Naive thymus-derived CD4-positive, alpha-beta T cell (primary cell): ENCODE measurements at regions not wholly inside any gene's neighbourhood (a gene's known extent, or its start where the extent isn't known, plus 50 kb on each side); places are given as distances from the start of the nearest gene placed in this dataset.

Experiments used
- ATAC-seq: fragments of 150-1000 bp; cut with Tn5 transposase; 2 replicates; pipeline ENCODE4 v1.10.0; 2021; ENCODE audit warnings: mild to moderate bottlenecking, moderate library complexity
- CTCF ChIA-PET: fragments of 350-600 bp; sonication (Branson Sonifier 250); formaldehyde crosslinking; loops from one replicate; lab custom pipeline; 2021; ENCODE audit warnings: antibody characterized with exemption; lab: Charles Lee
- POLR2A ChIA-PET: fragments of 350-600 bp; sonication (Branson Sonifier 250); formaldehyde crosslinking; loops from one replicate; lab custom pipeline; 2021; ENCODE audit warnings: antibody characterized with exemption, inconsistent platforms; lab: Charles Lee
- DNase-seq, 9 donors: peaks; one replicate each; pipeline versions ENCODE4 v3.0.0 to v3.0.0-alpha.2; 2020 to 2022; ENCODE audit warnings: mixed read lengths in 1 of 9
- H3K27ac ChIP-seq: one replicate; pipeline ENCODE4 v1.7.0; 2013; ENCODE audit warnings: mild to moderate bottlenecking, low read depth, low read length, moderate library complexity
- H3K27me3 ChIP-seq, 2 donors: one replicate each; pipeline ENCODE4 v1.7.0; 2013; ENCODE audit warnings: low read length in 2 of 2, mild to moderate bottlenecking in 2 of 2, moderate library complexity in 2 of 2; ENCODE audit not compliant: control insufficient read depth in 2 of 2, insufficient read depth in 2 of 2
- H3K36me3 ChIP-seq, 3 experiments: 1 replicate in 2 of 3; 2 replicates in 1 of 3; pipeline ENCODE4 v1.7.0; 2013; ENCODE audit warnings: low read length in 3 of 3, mild to moderate bottlenecking in 3 of 3, moderate library complexity in 1 of 3; ENCODE audit not compliant: insufficient read depth in 3 of 3, control insufficient read depth in 2 of 3
- H3K4me1 ChIP-seq, 2 donors: one replicate each; pipeline ENCODE4 v1.7.0; 2013; ENCODE audit warnings: low read length in 2 of 2, mild to moderate bottlenecking in 2 of 2, moderate library complexity in 1 of 2; ENCODE audit not compliant: control insufficient read depth in 2 of 2, insufficient read depth in 2 of 2
- H3K4me3 ChIP-seq: 2 replicates; pipeline ENCODE4 v1.7.0; 2013; ENCODE audit warnings: mild to moderate bottlenecking, low read length
- H3K9me3 ChIP-seq, 3 experiments: 1 replicate in 2 of 3; 2 replicates in 1 of 3; pipeline ENCODE4 v1.7.0; 2013; ENCODE audit warnings: low read length in 3 of 3; ENCODE audit not compliant: control insufficient read depth in 2 of 3
- H3K27ac Mint-ChIP-seq, 9 donors: one replicate each; pipeline ENCODE4 v1.8.0; 2020 to 2022; ENCODE audit warnings: mixed read lengths in 9 of 9, mild to moderate bottlenecking in 8 of 9, moderate library complexity in 5 of 9, inconsistent platforms in 2 of 9
- H3K27me3 Mint-ChIP-seq, 5 donors: one replicate each; pipeline ENCODE4 v1.8.0; 2021 to 2022; ENCODE audit warnings: mixed read lengths in 5 of 5, mild to moderate bottlenecking in 1 of 5
- H3K36me3 Mint-ChIP-seq, 5 donors: one replicate each; pipeline ENCODE4 v1.8.0; 2020 to 2022; ENCODE audit warnings: mixed read lengths in 5 of 5, mild to moderate bottlenecking in 3 of 5, inconsistent platforms in 1 of 5
- H3K4me1 Mint-ChIP-seq, 7 donors: one replicate each; pipeline ENCODE4 v1.8.0; 2020 to 2022; ENCODE audit warnings: mixed read lengths in 7 of 7, mild to moderate bottlenecking in 3 of 7, inconsistent platforms in 1 of 7
- H3K4me3 Mint-ChIP-seq, 10 donors: one replicate each; pipeline ENCODE4 v1.8.0; 2020 to 2022; ENCODE audit warnings: mild to moderate bottlenecking in 10 of 10, mixed read lengths in 10 of 10, moderate library complexity in 6 of 10, inconsistent platforms in 2 of 10
- H3K9me3 Mint-ChIP-seq, 11 donors: one replicate each; pipeline ENCODE4 v1.8.0; 2020 to 2022; ENCODE audit warnings: mixed read lengths in 11 of 11, mild to moderate bottlenecking in 4 of 11, inconsistent platforms in 1 of 11, moderate library complexity in 1 of 11
- intact Hi-C, 2 donors: fragments of 100-400 bp; cut with micrococcal nuclease; formaldehyde crosslinking; loops; one replicate each; pipeline ENCODE4 v1.15.1; 2023

DNA sequence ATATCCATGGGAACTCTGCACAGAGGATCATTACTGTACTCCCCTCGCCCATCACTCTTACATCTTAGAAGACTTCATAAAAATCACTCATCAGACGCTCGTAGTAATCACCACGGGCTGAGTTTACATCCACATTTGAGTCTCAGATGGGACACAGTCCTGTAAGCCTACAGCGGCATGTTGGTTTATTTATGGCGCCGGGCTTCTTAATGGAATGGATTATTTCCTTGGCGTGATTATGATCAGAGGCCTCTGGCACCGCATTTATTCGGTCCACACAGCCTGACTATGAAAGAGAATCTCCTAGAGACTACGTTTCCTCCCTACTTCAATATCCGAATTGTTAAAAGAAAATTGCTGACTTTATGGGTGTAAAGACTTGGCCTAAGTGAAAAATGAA, 123.5 kb upstream of the FRMD4A start:
- ATAC-seq = no peak

GRCh38 chr10:14453593-14453992, 122.9 kb upstream of the FRMD4A start:
- ATAC-seq = no peak
- no peaks in the 10 kb centered on the region for H3K4me1 Mint-ChIP-seq
- no peaks in the 10 kb centered on the region for H3K9me3 ChIP-seq
- H3K4me3 Mint-ChIP-seq = no peak overlapping the region
- H3K27ac ChIP-seq = no peak overlapping the region
- CTCF ChIA-PET = interaction anchor here (0.6 kb wide), 2 partner anchors 24 to 1336 kb away, joined by 3 read pairs; no protein-coding TSS in a partner anchor
- peaks cover 0 to 15% (median 2%) of the 10 kb centered on the region in 11 donors for H3K9me3 Mint-ChIP-seq
- no peaks in the 10 kb centered on the region for H3K36me3 ChIP-seq
- peaks cover 0 to 7% (median 0%) of the 10 kb centered on the region in 5 donors for H3K36me3 Mint-ChIP-seq
- no peak overlapping the region for H3K4me3 ChIP-seq
- H3K27me3 ChIP-seq = no peaks in the 10 kb centered on the region
- no peak overlapping the region for H3K27ac Mint-ChIP-seq
- H3K4me1 ChIP-seq = no peaks in the 10 kb centered on the region
- POLR2A ChIA-PET = no interaction called here
- DNase-seq = no peak
- intact Hi-C loops = no loop called here
- H3K27me3 Mint-ChIP-seq = peaks cover 0 to 8% (median 0%) of the 10 kb centered on the region in 5 donors

More for the DNA sequence above, 123.5 kb upstream of the FRMD4A start:
- peaks cover 0 to 8% (median 0%) of the 10 kb centered on the region in 5 donors for H3K27me3 Mint-ChIP-seq
- Histone ChIP-seq H3K36me3 (no peaks in the 10 kb centered on the region), H3K27me3 (no peaks in the 10 kb centered on the region), H3K27ac (no peak overlapping the region), H3K9me3 (no peaks in the 10 kb centered on the region), H3K4me3 (no peak overlapping the region), H3K4me1 (no peaks in the 10 kb centered on the region)
- no peaks in the 10 kb centered on the region for H3K4me1 Mint-ChIP-seq
- DNase-seq = no peak
- H3K36me3 Mint-ChIP-seq = peaks cover 0 to 9% (median 0%) of the 10 kb centered on the region in 5 donors
- H3K27ac Mint-ChIP-seq = no peak overlapping the region
- CTCF ChIA-PET = interaction anchor here (0.6 kb wide), 1 partner anchor 23 kb away, joined by 3 read pairs; no protein-coding TSS in a partner anchor
- intact Hi-C loops = no loop called here
- peaks cover 0 to 13% (median 2%) of the 10 kb centered on the region in 11 donors for H3K9me3 Mint-ChIP-seq
- no peak overlapping the region for H3K4me3 Mint-ChIP-seq
- POLR2A ChIA-PET = no interaction called here

GRCh38 chr10:14451341-14451740, 120.6 kb upstream of the FRMD4A start:
- no peak overlapping the region for H3K27ac Mint-ChIP-seq
- DNase-seq (no peak), ATAC-seq (no peak)
- intact Hi-C loops = no loop called here
- H3K4me3 ChIP-seq = no peak overlapping the region
- H3K9me3 ChIP-seq = no peaks in the 10 kb centered on the region
- H3K27ac ChIP-seq = no peak overlapping the region
- no peaks in the 10 kb centered on the region for H3K36me3 Mint-ChIP-seq
- POLR2A ChIA-PET = no interaction called here
- H3K27me3 Mint-ChIP-seq = peaks cover 0 to 2% (median 0%) of the 10 kb centered on the region in 5 donors
- no peaks in the 10 kb centered on the region for H3K36me3 ChIP-seq
- H3K4me3 Mint-ChIP-seq = no peak overlapping the region
- peaks cover 0 to 3% (median 0%) of the 10 kb centered on the region in 7 donors for H3K4me1 Mint-ChIP-seq
- CTCF ChIA-PET = no interaction called here
- H3K9me3 Mint-ChIP-seq = peaks cover 0 to 11% (median 0%) of the 10 kb centered on the region in 11 donors
- no peaks in the 10 kb centered on the region for H3K4me1 ChIP-seq
- H3K27me3 ChIP-seq = no peaks in the 10 kb centered on the region

GRCh38 chr10:14450041-14450491, 119.3 kb upstream of the FRMD4A start:
- ChIA-PET CTCF (no interaction called here), POLR2A (no interaction called here)
- Mint-ChIP-seq H3K9me3 (peaks cover 0 to 11% (median 0%) of the 10 kb centered on the region in 11 donors), H3K27ac (peak overlapping the region in 1 of 9 donors; percentile 17), H3K27me3 (peaks cover 0 to 6% (median 0%) of the 10 kb centered on the region in 5 donors), H3K4me1 (peaks cover 0 to 3% (median 0%) of the 10 kb centered on the region in 7 donors), H3K4me3 (no peak overlapping the region), H3K36me3 (no peaks in the 10 kb centered on the region)
- intact Hi-C loops = no loop called here
- DNase-seq (no peak), ATAC-seq (no peak)
- Histone ChIP-seq H3K9me3 (no peaks in the 10 kb centered on the region), H3K27me3 (no peaks in the 10 kb centered on the region), H3K27ac (no peak overlapping the region), H3K4me1 (no peaks in the 10 kb centered on the region), H3K36me3 (no peaks in the 10 kb centered on the region), H3K4me3 (no peak overlapping the region)

DNA sequence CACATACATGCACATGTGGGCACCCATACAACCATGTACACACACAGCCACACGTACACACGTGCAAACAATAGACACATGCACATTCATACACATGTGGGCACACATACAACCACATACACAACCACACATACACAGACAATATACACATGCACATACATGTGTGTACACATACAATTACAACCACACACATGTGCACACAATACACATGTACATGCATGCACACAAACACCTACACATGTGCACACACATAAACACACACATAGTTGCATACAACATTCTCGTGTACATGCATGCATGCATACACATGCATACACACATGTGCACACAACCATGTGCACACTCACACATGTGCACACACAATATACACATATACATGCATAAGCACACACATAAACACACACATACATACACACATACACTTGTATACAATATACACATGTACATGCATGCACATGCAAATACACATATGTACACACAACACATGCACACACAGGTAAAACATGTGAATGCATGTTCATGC, 118.6 kb upstream of the FRMD4A start:
- Histone ChIP-seq H3K9me3 (no peaks in the 10 kb centered on the region), H3K4me3 (no peak overlapping the region), H3K4me1 (no peaks in the 10 kb centered on the region), H3K36me3 (no peaks in the 10 kb centered on the region), H3K27ac (no peak overlapping the region), H3K27me3 (no peaks in the 10 kb centered on the region)
- no peak for DNase-seq
- Mint-ChIP-seq H3K4me3 (no peak overlapping the region), H3K4me1 (peaks cover 0 to 3% (median 0%) of the 10 kb centered on the region in 7 donors), H3K27me3 (peaks cover 0 to 11% (median 3%) of the 10 kb centered on the region in 5 donors), H3K36me3 (no peaks in the 10 kb centered on the region), H3K9me3 (peaks cover 0 to 11% (median 0%) of the 10 kb centered on the region in 11 donors), H3K27ac (peak overlapping the region in 1 of 9 donors; percentile 17)
- ATAC-seq = no peak
- intact Hi-C loops = no loop called here
- CTCF ChIA-PET = no interaction called here
- POLR2A ChIA-PET = no interaction called here

DNA sequence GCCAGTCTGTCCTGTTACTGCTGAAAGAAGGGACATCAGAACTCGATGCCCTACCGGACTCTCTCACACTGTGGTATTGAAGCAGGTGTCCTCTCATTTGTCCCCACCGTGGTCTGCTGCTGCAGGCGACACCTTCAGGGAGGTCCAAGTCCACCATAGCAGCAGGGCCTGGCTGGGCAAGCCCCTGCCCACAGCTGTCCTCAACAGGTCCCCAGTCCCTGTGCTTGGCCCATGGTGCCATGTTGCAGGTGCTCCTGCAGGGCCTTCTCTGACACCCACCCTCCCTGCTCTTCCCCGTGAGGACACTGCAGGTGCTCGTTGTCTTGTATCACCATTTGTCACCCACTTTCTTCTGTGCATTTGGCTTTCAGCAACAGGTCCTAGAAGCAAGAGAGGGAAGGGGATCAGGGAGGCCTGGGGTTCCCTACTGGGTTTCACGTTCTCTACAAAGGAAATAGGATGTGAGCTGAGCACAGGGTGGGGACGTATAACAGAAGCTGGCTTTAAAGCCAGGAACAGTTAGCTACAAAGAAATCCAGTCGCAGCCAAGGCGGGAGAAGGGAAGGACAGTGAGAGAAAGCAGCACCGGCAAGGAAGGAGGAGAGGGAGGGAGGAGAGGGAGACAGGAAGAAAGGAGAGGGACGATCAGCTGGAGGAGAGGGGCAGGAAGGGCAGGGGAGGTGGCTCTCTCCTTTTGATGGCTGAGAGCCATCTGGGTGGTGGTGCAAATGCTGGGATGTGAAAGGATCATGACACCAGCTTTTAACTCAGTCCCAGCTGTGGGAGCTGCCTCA, 117.7 kb upstream of the FRMD4A start:
- H3K9me3 Mint-ChIP-seq = peaks cover 0 to 11% (median 0%) of the 10 kb centered on the region in 11 donors
- ChIA-PET CTCF (no interaction called here), POLR2A (interaction anchor here (0.6 kb wide), 1 partner anchor 499 kb away, joined by 3 read pairs; no protein-coding TSS in a partner anchor)
- intact Hi-C loops = no loop called here
- Histone ChIP-seq H3K4me3 (no peak overlapping the region), H3K4me1 (no peaks in the 10 kb centered on the region), H3K36me3 (no peaks in the 10 kb centered on the region), H3K27ac (no peak overlapping the region), H3K27me3 (no peaks in the 10 kb centered on the region), H3K9me3 (no peaks in the 10 kb centered on the region)
- peak overlapping the region in 1 of 9 donors; percentile 48 for H3K27ac Mint-ChIP-seq
- ATAC-seq (no peak), DNase-seq (no peak)
- peaks cover 0 to 3% (median 0%) of the 10 kb centered on the region in 7 donors for H3K4me1 Mint-ChIP-seq
- no peak overlapping the region for H3K4me3 Mint-ChIP-seq
- H3K36me3 Mint-ChIP-seq = no peaks in the 10 kb centered on the region
- peaks cover 0 to 14% (median 3%) of the 10 kb centered on the region in 5 donors for H3K27me3 Mint-ChIP-seq
